ENCODE measurements at regions not wholly inside any gene's neighbourhood (a gene's known extent, or its start where the extent isn't known, plus 50 kb on each side); places are given as distances from the start of the nearest gene placed in this dataset.
"Not testable (repeated sequence)": the region's sequence is repeated elsewhere in the genome, so short reads cannot be mapped to it uniquely, and the experiment has no call there.

DNA sequence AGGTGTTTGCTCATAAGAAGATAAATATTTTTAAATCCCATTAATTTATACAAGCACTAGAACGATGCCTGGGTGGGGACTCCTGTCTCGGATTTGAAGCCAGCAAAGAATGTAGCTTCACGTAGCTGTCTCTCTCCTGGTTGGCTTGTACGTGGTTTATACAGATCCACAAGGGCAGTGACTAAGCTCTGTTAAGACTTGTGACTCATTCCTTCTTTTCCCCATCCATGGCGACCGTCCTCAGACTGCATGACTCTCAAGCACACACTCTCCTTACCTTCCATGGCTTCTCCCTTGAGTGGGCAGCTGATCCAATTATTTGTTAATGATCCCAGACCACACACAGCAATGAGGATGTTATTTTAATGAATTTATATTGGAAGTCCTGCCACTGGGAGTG lies 679.7 kb upstream of the SOX9 start:
- Mint-ChIP-seq H3K36me3 (ENCODE audit: insufficient read depth, unreplicated experiment) (no peaks in the 10 kb centered on the region), H3K4me3 (ENCODE audit: unreplicated experiment) (no peak overlapping the region), H3K27ac (ENCODE audit: low read depth, unreplicated experiment) (peak overlapping the region; percentile 82), H3K27me3 (ENCODE audit: insufficient read depth, unreplicated experiment) (no peaks in the 10 kb centered on the region), H3K4me1 (ENCODE audit: insufficient read depth, unreplicated experiment) (peaks cover 51% of the 10 kb centered on the region), H3K9me3 (ENCODE audit: unreplicated experiment) (no peaks in the 10 kb centered on the region)
- DNase-seq (ENCODE audit: unreplicated experiment) = peak; percentile 86
- TF ChIP-seq CTCF (IDR thresholded peaks at IDR 0.05; ENCODE audit: unreplicated experiment) = no peak
- BruUV-seq (replicated peaks) = no TSS peak
- ChIA-PET POLR2A (interaction anchor here (0.5 to 1.5 kb wide), 6 partner anchors 8 to 762 kb away, joined by 3 to 6 read pairs (median 4); no protein-coding TSS in a partner anchor), CTCF (interaction anchor here (1.2 kb wide), 1 partner anchor 19 kb away, joined by 6 read pairs; no protein-coding TSS in a partner anchor)
- intact Hi-C loops (cut with micrococcal nuclease) = no loop called here

- BruUV-seq (replicated peaks) = no TSS peak
- POLR2A ChIA-PET = no interaction called here
- H3K4me3 Mint-ChIP-seq (ENCODE audit: unreplicated experiment) = no peak overlapping the region
- no peaks in the 10 kb centered on the region for H3K27me3 Mint-ChIP-seq (ENCODE audit: insufficient read depth, unreplicated experiment)
- H3K4me1 Mint-ChIP-seq (ENCODE audit: insufficient read depth, unreplicated experiment) = peaks cover 46% of the 10 kb centered on the region
- no peaks in the 10 kb centered on the region for H3K9me3 Mint-ChIP-seq (ENCODE audit: unreplicated experiment)
- peak; percentile 18 for DNase-seq (ENCODE audit: unreplicated experiment)
- TF ChIP-seq CTCF (IDR thresholded peaks at IDR 0.05; ENCODE audit: unreplicated experiment) = no peak
- H3K36me3 Mint-ChIP-seq (ENCODE audit: insufficient read depth, unreplicated experiment) = no peaks in the 10 kb centered on the region
- CTCF ChIA-PET = no interaction called here
- H3K27ac Mint-ChIP-seq (ENCODE audit: low read depth, unreplicated experiment) = no peak overlapping the region
- intact Hi-C loops (cut with micrococcal nuclease) = no loop called here
Measured at GRCh38 chr17:71444078-71444477, 676.7 kb upstream of the SOX9 start.

GRCh38 chr17:71446645-71447437 lies 674.0 kb upstream of the SOX9 start:
- no peak overlapping the region for H3K27ac Mint-ChIP-seq (ENCODE audit: low read depth, unreplicated experiment)
- CTCF ChIA-PET = no interaction called here
- BruUV-seq (replicated peaks) = no TSS peak
- TF ChIP-seq CTCF (IDR thresholded peaks at IDR 0.05; ENCODE audit: unreplicated experiment) = no peak
- no peak overlapping the region for H3K4me3 Mint-ChIP-seq (ENCODE audit: unreplicated experiment)
- no peaks in the 10 kb centered on the region for H3K9me3 Mint-ChIP-seq (ENCODE audit: unreplicated experiment)
- H3K27me3 Mint-ChIP-seq (ENCODE audit: insufficient read depth, unreplicated experiment) = no peaks in the 10 kb centered on the region
- no peak for DNase-seq (ENCODE audit: unreplicated experiment)
- no peaks in the 10 kb centered on the region for H3K36me3 Mint-ChIP-seq (ENCODE audit: insufficient read depth, unreplicated experiment)
- peaks cover 22% of the 10 kb centered on the region for H3K4me1 Mint-ChIP-seq (ENCODE audit: insufficient read depth, unreplicated experiment)
- POLR2A ChIA-PET = no interaction called here
- intact Hi-C loops (cut with micrococcal nuclease) = no loop called here

GRCh38 chr17:71447644-71448043 lies 673.2 kb upstream of the SOX9 start:
- Mint-ChIP-seq H3K27me3 (ENCODE audit: insufficient read depth, unreplicated experiment) (no peaks in the 10 kb centered on the region), H3K27ac (ENCODE audit: low read depth, unreplicated experiment) (no peak overlapping the region), H3K9me3 (ENCODE audit: unreplicated experiment) (no peaks in the 10 kb centered on the region), H3K36me3 (ENCODE audit: insufficient read depth, unreplicated experiment) (no peaks in the 10 kb centered on the region), H3K4me3 (ENCODE audit: unreplicated experiment) (no peak overlapping the region), H3K4me1 (ENCODE audit: insufficient read depth, unreplicated experiment) (peaks cover 22% of the 10 kb centered on the region)
- no peak for DNase-seq (ENCODE audit: unreplicated experiment)
- intact Hi-C loops (cut with micrococcal nuclease) = no loop called here
- BruUV-seq (replicated peaks) = no TSS peak
- no peak for TF ChIP-seq CTCF (IDR thresholded peaks at IDR 0.05; ENCODE audit: unreplicated experiment)
- CTCF ChIA-PET = no interaction called here
- POLR2A ChIA-PET = interaction anchor here (1.2 kb wide), 1 partner anchor 46 kb away, joined by 5 read pairs; no protein-coding TSS in a partner anchor

DNA sequence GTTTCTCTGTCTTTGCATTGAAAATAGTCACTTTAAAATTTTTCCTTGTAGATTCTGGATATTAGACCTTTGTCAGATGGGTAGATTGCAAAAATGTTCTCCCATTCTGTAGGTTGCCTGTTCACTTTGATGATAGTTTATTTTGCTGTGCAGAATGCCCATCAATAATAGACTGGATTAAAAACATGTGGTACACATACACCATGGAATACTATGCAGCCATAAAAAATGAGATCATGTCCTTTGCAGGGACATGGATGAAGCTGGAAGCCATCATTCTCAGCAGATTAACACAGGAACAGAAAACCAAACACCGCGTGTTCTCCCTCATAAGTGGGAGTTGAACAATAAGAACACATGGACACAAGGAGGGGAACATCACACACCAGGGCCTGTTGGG lies 670.2 kb upstream of the SOX9 start:
- CTCF ChIA-PET = interaction anchor here (0.7 kb wide), 1 partner anchor 216 kb away, joined by 3 read pairs; no protein-coding TSS in a partner anchor
- POLR2A ChIA-PET; H3K27me3 Mint-ChIP-seq (ENCODE audit: insufficient read depth, unreplicated experiment); H3K36me3 Mint-ChIP-seq (ENCODE audit: insufficient read depth, unreplicated experiment); H3K27ac Mint-ChIP-seq (ENCODE audit: low read depth, unreplicated experiment); H3K9me3 Mint-ChIP-seq (ENCODE audit: unreplicated experiment); DNase-seq (ENCODE audit: unreplicated experiment); intact Hi-C loops (cut with micrococcal nuclease); H3K4me3 Mint-ChIP-seq (ENCODE audit: unreplicated experiment); BruUV-seq (replicated peaks): not testable (repeated sequence)
- peaks cover 15% of the 10 kb centered on the region for H3K4me1 Mint-ChIP-seq (ENCODE audit: insufficient read depth, unreplicated experiment)

Measured in MCF 10A (cell line).